Colonic mucosa (tissue), 4 donors: ENCODE measurements at regions not wholly inside any gene's neighbourhood (a gene's known extent, or its start where the extent isn't known, plus 50 kb on each side); places are given as distances from the start of the nearest gene placed in this dataset.
"Not testable (repeated sequence)": the region's sequence is repeated elsewhere in the genome, so short reads cannot be mapped to it uniquely, and the experiment has no call there.

Experiments used
- DNase-seq: peaks from one replicate; pipeline ENCODE4 v3.0.0-alpha.2; 2020
- H3K27ac ChIP-seq: fragments of 200-600 bp; one replicate; pipeline ENCODE4 v1.8.0; 2021
- H3K27me3 ChIP-seq: fragments of 200-600 bp; one replicate; pipeline ENCODE4 v1.8.0; 2021
- H3K36me3 ChIP-seq: fragments of 200-600 bp; one replicate; pipeline ENCODE4 v1.8.0; 2021
- H3K4me1 ChIP-seq: fragments of 200-600 bp; one replicate; pipeline ENCODE4 v1.8.0; 2021; ENCODE audit warnings: mild to moderate bottlenecking
- H3K4me3 ChIP-seq: fragments of 200-600 bp; one replicate; pipeline ENCODE4 v1.8.0; 2021
- H3K9ac ChIP-seq, 2 donors: one replicate each; pipeline ENCODE4 v1.7.0; 2013; ENCODE audit warnings: control low read depth in 2 of 2, low read depth in 2 of 2, low read length in 2 of 2
- H3K9me3 ChIP-seq: fragments of 200-600 bp; one replicate; pipeline ENCODE4 v1.8.0; 2021
- intact Hi-C: fragments of 100-400 bp; cut with DNase I; formaldehyde crosslinking; loops from one replicate; pipeline ENCODE4 v1.14.1; 2022
- TF ChIP-seq, protein P1 (sequence below): fragments of 200-600 bp; IDR thresholded peaks from one replicate; pipeline ENCODE4 v1.8.0; 2022; ENCODE audit warnings: antibody characterized with exemption, mild to moderate bottlenecking
- donor health status: healthy.
- donor health status: DM: no; HTN: no; CAD: no.
- donor health status: DM: no; HTN: no; CAD: no.

DNA sequence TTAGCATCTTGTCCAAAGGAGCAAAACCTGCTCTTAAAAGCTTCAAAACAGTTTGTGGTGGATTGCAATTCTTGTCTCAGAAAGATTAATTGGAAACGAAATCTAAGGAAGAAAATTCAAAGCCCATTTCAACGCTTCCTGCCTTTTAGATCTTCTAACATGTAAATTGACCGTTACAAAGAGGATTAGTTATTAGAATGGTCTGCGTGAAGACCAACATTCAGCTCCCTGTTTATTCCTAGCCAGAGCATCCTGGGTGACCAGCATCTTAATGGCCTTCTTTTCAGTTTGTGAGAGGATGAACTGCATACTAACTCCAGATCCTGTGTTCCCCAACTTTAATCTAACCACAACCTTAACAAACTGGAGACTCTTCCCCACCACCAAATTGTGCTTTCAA, 109.9 kb upstream of the SLC1A3 start:
- Histone ChIP-seq H3K36me3 (no peaks in the 10 kb centered on the region), H3K4me1 (no peaks in the 10 kb centered on the region), H3K27ac (no peak overlapping the region), H3K9me3 (no peaks in the 10 kb centered on the region), H3K27me3 (no peaks in the 10 kb centered on the region), H3K4me3 (no peak overlapping the region), H3K9ac (no peak overlapping the region)
- DNase-seq, result no peak
- intact Hi-C loops, result no loop called here
- TF ChIP-seq, protein P1, sequence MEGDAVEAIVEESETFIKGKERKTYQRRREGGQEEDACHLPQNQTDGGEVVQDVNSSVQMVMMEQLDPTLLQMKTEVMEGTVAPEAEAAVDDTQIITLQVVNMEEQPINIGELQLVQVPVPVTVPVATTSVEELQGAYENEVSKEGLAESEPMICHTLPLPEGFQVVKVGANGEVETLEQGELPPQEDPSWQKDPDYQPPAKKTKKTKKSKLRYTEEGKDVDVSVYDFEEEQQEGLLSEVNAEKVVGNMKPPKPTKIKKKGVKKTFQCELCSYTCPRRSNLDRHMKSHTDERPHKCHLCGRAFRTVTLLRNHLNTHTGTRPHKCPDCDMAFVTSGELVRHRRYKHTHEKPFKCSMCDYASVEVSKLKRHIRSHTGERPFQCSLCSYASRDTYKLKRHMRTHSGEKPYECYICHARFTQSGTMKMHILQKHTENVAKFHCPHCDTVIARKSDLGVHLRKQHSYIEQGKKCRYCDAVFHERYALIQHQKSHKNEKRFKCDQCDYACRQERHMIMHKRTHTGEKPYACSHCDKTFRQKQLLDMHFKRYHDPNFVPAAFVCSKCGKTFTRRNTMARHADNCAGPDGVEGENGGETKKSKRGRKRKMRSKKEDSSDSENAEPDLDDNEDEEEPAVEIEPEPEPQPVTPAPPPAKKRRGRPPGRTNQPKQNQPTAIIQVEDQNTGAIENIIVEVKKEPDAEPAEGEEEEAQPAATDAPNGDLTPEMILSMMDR, result no peak

DNA sequence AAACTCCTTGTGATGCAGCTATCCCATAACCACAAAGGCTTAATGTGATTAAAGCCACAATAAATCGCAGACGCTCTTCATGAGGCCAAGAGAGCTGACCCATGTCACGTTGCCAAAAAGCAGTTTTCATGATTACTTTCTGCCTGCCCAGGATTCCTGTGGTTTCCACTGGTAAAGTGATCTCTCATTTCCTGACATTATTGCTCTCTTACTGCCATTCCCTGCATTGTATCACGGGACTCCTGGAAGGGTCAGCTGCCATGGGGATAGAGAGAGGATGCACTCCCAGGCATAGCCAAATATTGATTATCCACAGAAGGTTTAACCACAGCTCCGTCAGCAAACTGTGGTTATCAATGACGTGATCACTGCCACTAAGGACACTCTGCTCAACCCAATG, 103.8 kb upstream of the SLC1A3 start:
- Histone ChIP-seq H3K27ac (no peak overlapping the region), H3K27me3 (no peaks in the 10 kb centered on the region), H3K4me3 (no peak overlapping the region), H3K36me3 (no peaks in the 10 kb centered on the region), H3K9me3 (no peaks in the 10 kb centered on the region), H3K9ac (no peak overlapping the region), H3K4me1 (no peaks in the 10 kb centered on the region)
- DNase-seq, result no peak
- TF ChIP-seq, protein P1, result no peak
- intact Hi-C loops, result loop anchor here (10.0 kb wide), 1 partner anchor 238 kb away; no protein-coding TSS in a partner anchor

DNA sequence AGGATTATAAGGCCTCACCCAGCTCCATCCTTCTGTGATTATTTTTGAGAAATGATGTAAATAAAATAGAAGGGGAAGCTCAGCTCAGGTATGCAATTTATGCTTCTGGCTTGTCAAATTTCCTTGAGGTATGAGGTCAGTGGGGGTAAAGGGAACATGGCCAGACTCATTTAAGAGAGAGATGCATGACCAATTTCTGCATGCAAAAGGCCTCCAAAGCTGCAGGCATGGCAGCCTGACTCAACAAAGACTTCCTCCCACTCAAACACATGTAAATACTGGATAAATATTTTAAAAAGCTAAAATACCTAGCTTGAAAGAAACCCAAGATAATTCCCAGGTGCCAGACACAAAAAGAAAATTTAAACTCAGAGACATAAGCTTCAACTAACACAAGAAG, 101.4 kb upstream of the SLC1A3 start:
- H3K9ac ChIP-seq, result no peak overlapping the region
- TF ChIP-seq, protein P1, result no peak
- intact Hi-C loops, result loop anchor here (10.0 kb wide), 1 partner anchor 240 kb away; no protein-coding TSS in a partner anchor
- no peaks in the 10 kb centered on the region for H3K27me3 ChIP-seq
- H3K4me3 ChIP-seq, result no peak overlapping the region
- DNase-seq, result no peak
- no peaks in the 10 kb centered on the region for H3K36me3 ChIP-seq
- H3K4me1 ChIP-seq, result no peaks in the 10 kb centered on the region
- H3K27ac ChIP-seq, result no peak overlapping the region
- H3K9me3 ChIP-seq, result no peaks in the 10 kb centered on the region

DNA sequence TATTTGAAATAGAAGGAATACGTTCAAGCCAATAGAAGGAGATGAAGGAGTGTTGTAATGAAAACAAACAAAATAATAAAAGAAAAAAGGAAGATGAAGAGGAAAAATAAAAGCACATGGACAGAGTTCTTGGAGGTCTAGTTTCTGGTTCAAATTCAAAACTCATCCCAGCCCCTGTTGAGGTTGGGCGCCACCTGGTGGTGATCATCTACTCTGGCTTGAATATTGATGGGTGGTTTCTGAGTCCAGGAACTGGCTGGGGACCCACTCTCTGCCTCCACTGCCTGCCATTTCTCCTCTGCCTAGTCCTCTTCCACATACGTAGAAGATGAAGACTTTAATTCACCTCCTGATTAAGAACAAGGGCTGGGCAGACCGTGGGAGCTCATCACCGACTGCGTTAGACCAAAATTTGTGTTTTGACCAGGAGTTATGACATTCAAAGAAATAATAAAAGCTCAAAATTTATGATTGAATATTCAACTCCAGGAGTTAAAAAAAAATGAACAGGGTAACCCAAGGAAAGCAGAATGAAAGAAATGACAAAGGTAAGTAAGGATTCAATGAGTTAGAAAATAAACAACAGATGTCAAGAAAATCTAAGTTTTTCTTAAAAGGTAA, 99.0 kb upstream of the SLC1A3 start:
- H3K36me3 ChIP-seq, result no peaks in the 10 kb centered on the region
- H3K27ac ChIP-seq, result no peak overlapping the region
- no peaks in the 10 kb centered on the region for H3K4me1 ChIP-seq
- no peaks in the 10 kb centered on the region for H3K27me3 ChIP-seq
- no peak overlapping the region for H3K4me3 ChIP-seq
- no peaks in the 10 kb centered on the region for H3K9me3 ChIP-seq
- DNase-seq, result peak; percentile 71
- TF ChIP-seq, protein P1, result peak; percentile 75
- intact Hi-C loops, result loop anchor here (2.0 to 10.0 kb wide), 2 partner anchors 93 to 243 kb away; no protein-coding TSS in a partner anchor
- H3K9ac ChIP-seq, result no peak overlapping the region

DNA sequence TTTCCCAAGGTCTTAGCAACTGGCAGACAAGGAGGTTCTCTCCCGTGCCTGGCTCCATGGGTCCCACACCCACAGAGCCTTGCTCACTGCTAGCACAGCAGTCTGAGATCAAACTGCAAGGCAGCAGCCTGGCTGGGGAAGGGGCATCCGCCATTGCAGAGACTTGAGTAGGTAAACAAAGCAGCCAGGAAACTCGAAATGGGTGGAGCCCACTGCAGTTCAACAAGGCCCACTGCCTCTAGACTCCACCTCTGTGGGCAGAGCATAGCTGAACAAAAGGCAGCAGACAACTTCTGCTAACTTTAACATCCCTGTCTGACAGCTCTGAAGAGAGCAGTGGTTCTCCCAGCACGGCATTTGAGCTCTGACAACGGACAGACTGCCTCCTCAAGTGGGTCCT, 98.1 kb upstream of the SLC1A3 start:
- not testable (repeated sequence) for H3K4me1 ChIP-seq, DNase-seq, H3K9me3 ChIP-seq, H3K27me3 ChIP-seq, H3K9ac ChIP-seq, H3K27ac ChIP-seq, H3K36me3 ChIP-seq, H3K4me3 ChIP-seq
- intact Hi-C loops, result loop anchor here (10.0 kb wide), 1 partner anchor 244 kb away; no protein-coding TSS in a partner anchor

DNA sequence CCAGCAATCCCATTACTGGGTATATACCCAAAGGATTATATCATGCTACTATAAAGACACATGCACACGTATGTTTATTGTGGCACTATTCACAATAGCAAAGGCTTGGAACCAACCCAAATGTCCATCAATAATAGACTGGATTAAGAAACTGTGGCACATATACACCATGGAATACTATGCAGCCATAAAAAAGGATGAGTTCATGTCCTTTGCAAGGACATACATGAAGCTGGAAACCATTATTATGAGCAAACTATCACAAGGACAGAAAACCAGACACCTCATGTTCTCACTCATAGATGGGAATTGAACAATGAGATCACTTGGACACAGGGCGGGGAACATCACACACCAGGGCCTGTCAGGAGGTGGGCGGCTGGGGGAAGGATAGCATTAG, 92.8 kb upstream of the SLC1A3 start:
- H3K27ac ChIP-seq, H3K9me3 ChIP-seq, H3K4me1 ChIP-seq, H3K27me3 ChIP-seq, H3K36me3 ChIP-seq, intact Hi-C loops, H3K9ac ChIP-seq, DNase-seq, H3K4me3 ChIP-seq: not testable (repeated sequence)
